DOHH2 (cell line): ENCODE measurements at regions not wholly inside any gene's neighbourhood (a gene's known extent, or its start where the extent isn't known, plus 50 kb on each side); places are given as distances from the start of the nearest gene placed in this dataset.

Source experiments
- EZH2phosphoT487 ChIP-seq: fragments of 200-600 bp; sonication (generic); IDR thresholded peaks from 2 replicates; pipeline ENCODE4 v1.6.1; 2017; ENCODE audit warnings: borderline replicate concordance, mild to moderate bottlenecking, antibody characterized with exemption, low read length, moderate library complexity, mixed read lengths
- TF ChIP-seq, protein P1 (sequence below): fragments of 200-600 bp; sonication (generic); IDR thresholded peaks from one replicate; pipeline ENCODE4 v1.5.1; 2014; ENCODE audit warnings: antibody characterized with exemption, mild to moderate bottlenecking, low read depth, low read length; ENCODE audit not compliant: poor library complexity, severe bottlenecking

GRCh38 chr6:141843178-141843834, 289.4 kb upstream of the GJE1 start:
- TF ChIP-seq, protein P1, sequence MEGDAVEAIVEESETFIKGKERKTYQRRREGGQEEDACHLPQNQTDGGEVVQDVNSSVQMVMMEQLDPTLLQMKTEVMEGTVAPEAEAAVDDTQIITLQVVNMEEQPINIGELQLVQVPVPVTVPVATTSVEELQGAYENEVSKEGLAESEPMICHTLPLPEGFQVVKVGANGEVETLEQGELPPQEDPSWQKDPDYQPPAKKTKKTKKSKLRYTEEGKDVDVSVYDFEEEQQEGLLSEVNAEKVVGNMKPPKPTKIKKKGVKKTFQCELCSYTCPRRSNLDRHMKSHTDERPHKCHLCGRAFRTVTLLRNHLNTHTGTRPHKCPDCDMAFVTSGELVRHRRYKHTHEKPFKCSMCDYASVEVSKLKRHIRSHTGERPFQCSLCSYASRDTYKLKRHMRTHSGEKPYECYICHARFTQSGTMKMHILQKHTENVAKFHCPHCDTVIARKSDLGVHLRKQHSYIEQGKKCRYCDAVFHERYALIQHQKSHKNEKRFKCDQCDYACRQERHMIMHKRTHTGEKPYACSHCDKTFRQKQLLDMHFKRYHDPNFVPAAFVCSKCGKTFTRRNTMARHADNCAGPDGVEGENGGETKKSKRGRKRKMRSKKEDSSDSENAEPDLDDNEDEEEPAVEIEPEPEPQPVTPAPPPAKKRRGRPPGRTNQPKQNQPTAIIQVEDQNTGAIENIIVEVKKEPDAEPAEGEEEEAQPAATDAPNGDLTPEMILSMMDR, result no peak
- no peak for TF ChIP-seq EZH2phosphoT487
